DMS 273 (cell line): ENCODE measurements at regions not wholly inside any gene's neighbourhood (a gene's known extent, or its start where the extent isn't known, plus 50 kb on each side); places are given as distances from the start of the nearest gene placed in this dataset.

ENCODE experiments used
- DNase-seq: peaks from one replicate; lab custom pipeline; 2025; ENCODE audit not compliant: unreplicated experiment; lab: John Stamatoyannopoulos, UW

- DNase-seq, result no peak
These were observed 367.9 kb upstream of the DUSP10 start for GRCh38 chr1:222109836-222110235.

GRCh38 chr1:222107975-222108374, 366.1 kb upstream of the DUSP10 start:
- DNase-seq, result no peak

- no peak for DNase-seq
These were observed 365.4 kb upstream of the DUSP10 start for GRCh38 chr1:222107267-222107666.

GRCh38 chr1:222106377-222106776, 364.5 kb upstream of the DUSP10 start:
- DNase-seq, result no peak

- DNase-seq, result no peak
These were observed 364.0 kb upstream of the DUSP10 start for GRCh38 chr1:222105861-222106260.

- DNase-seq, result no peak
These were observed 363.5 kb upstream of the DUSP10 start for GRCh38 chr1:222105393-222105737.

- no peak for DNase-seq
These were observed 363.0 kb upstream of the DUSP10 start for GRCh38 chr1:222104694-222105392.

- DNase-seq, result no peak
These were observed 362.2 kb upstream of the DUSP10 start for GRCh38 chr1:222104097-222104496.

- no peak for DNase-seq
These were observed 357.9 kb upstream of the DUSP10 start for GRCh38 chr1:222099746-222100145.

GRCh38 chr1:222098404-222098803, 356.5 kb upstream of the DUSP10 start:
- DNase-seq, result no peak

- peak; percentile 29 for DNase-seq
These were observed 355.7 kb upstream of the DUSP10 start for GRCh38 chr1:222097588-222097987.

GRCh38 chr1:222096883-222097282, 355.0 kb upstream of the DUSP10 start:
- DNase-seq, result no peak

GRCh38 chr1:222096476-222096772, 354.5 kb upstream of the DUSP10 start:
- DNase-seq, result no peak

- peak; percentile 71 for DNase-seq
These were observed 354.0 kb upstream of the DUSP10 start for GRCh38 chr1:222095606-222096475.

GRCh38 chr1:222093518-222093917, 351.6 kb upstream of the DUSP10 start:
- DNase-seq, result no peak

GRCh38 chr1:222090103-222090502, 348.2 kb upstream of the DUSP10 start:
- no peak for DNase-seq

GRCh38 chr1:222087221-222087920, 345.5 kb upstream of the DUSP10 start:
- no peak for DNase-seq

- DNase-seq, result no peak
These were observed 343.1 kb upstream of the DUSP10 start for GRCh38 chr1:222084996-222085395.

- DNase-seq, result no peak
These were observed 342.2 kb upstream of the DUSP10 start for GRCh38 chr1:222084048-222084447.

- peak; percentile 39 for DNase-seq
These were observed 340.0 kb upstream of the DUSP10 start for GRCh38 chr1:222081859-222082258.

GRCh38 chr1:222079566-222079965, 337.7 kb upstream of the DUSP10 start:
- DNase-seq, result no peak

GRCh38 chr1:222077206-222077605, 335.3 kb upstream of the DUSP10 start:
- no peak for DNase-seq
